22Rv1 (cell line): ENCODE measurements at regions not wholly inside any gene's neighbourhood (a gene's known extent, or its start where the extent isn't known, plus 50 kb on each side); places are given as distances from the start of the nearest gene placed in this dataset.
"Not testable (repeated sequence)": the region's sequence is repeated elsewhere in the genome, so short reads cannot be mapped to it uniquely, and the experiment has no call there.

Source experiments
- CTCF ChIP-seq: fragments of 450-650 bp; IDR thresholded peaks from 2 replicates; pipeline ENCODE4 v1.5.1; 2017; ENCODE audit warnings: mild to moderate bottlenecking
- ZFX ChIP-seq: fragments of 450-650 bp; IDR thresholded peaks from 2 replicates; pipeline ENCODE4 v1.6.1; 2017; ENCODE audit warnings: antibody characterized with exemption, borderline replicate concordance

DNA sequence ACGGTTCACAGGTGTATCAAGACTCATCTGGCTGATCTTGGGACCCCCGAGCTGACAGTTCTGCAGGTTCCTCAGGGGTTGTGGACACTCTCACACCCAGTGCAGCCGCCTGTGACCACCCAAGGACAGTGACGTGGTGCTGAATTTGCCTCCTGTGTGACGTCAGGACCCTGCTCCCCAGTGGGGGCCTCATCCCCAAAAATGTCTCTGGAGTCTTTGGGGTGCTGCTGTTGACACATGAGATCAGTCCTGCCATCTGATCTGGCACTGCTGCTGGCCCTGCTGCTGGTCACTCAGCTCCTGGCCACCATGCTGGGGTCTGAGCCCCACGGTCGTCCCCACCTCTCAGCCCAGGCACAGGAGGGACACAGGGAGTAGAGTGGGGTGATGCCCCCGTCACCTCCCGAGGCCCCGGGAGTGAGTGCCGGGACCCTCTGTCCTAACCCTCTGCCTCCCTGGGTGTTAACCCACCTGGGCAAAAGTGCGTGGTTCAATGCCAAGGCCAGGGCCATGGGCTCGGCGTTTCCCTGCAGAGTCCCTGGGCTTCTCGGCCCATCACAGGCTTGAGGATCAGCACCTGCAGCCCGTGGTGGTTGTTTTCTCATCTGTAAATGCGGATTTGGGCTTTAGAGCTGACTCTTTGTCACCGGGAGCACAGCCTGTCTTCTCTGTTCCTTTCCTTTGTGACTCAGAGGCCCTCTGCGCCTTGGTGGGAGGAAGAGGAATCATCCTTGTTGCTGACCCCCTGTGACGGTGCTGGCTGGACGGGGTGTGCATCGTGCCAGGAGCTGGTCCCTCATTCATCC, 366.0 kb upstream of the SFSWAP start:
- TF ChIP-seq CTCF, ZFX: not testable (repeated sequence)
